H54 (cell line): ENCODE measurements at regions not wholly inside any gene's neighbourhood (a gene's known extent, or its start where the extent isn't known, plus 50 kb on each side); places are given as distances from the start of the nearest gene placed in this dataset.

Experiments
- DNase-seq: peaks from one replicate; pipeline ENCODE4 v3.0.0; 2011; ENCODE audit warnings: low spot score, mixed read lengths; ENCODE audit not compliant: insufficient read length
- FAIRE-seq: peaks from 3 replicates; lab custom pipeline; 2011; peaks lifted over from hg19 to GRCh38; lab: Jason Lieb, UNC
- POLR2A ChIP-seq: IDR thresholded peaks from 2 replicates; pipeline ENCODE4 v1.6.1; 2011; ENCODE audit warnings: low read depth, mild to moderate bottlenecking, low read length

DNA sequence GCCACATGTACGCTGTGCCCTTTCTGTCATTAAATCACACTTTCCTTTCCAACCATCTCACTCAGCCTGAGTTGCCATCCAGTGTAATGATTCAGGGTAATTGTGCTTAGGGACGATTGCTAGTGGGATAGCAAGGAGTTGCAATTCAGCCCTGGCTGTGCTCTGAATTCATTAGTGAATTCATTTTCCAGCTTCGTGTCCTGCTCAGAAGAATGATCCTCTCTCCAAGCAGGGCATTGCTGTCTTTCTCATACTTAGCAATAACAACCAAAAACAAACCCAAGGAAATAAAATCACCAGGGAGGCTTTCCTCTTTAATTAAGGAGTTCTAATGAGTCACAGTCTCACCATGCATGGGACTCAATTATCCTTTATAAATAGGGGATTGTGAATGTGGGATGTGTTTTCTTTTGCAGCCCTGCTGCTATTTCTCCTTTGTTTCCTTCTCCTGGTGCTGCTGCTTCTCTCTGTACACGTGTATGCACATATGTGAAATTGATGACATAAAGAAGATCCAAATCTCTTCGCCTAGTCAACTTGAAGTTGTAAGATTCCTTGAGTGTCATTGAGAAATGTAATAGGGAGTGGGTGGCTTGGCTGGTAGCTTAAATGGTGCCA lies 167.0 kb downstream of the TSEN15 start:
- FAIRE-seq (no peak), DNase-seq (no peak)
- no peak for TF ChIP-seq POLR2A

DNA sequence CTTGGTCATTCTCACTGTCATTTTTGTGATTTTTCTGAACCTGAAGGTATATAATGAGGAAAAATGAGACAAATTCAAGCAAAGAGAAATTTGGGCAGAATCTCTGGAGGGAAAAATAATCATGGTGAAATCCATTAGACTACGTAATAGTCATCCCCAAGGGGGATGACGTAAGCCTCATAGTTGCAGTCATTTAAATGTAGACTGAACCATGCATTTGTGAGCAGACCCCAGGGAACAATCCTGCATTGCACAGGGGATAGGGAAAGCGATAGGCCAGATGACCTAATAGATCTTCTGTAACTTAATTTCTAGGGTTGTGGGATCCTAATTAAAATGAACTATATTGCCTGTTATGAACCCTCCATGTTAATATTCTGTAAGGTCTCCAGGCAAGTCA lies 167.4 kb upstream of the C1orf21 start:
- DNase-seq (no peak), FAIRE-seq (no peak)
- no peak for TF ChIP-seq POLR2A

DNA sequence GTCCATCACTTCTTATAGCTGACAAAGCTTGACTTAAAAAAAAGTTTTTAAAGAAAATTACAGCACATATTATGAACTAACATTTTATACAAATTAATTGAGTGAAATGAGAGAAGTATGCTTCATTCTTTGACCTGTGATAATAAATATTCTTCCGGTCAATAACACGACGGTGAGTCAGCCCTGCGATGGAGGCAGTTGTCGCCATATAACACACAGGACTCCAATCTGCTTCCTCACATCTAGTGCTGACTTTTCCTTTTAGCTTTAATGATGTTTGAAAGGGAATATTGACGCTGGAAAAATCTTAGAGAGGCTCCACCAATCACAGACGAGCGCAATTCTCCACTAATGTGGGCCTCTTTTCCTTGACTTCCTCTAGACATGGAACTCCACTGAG lies 166.9 kb upstream of the C1orf21 start:
- no peak for FAIRE-seq

DNA sequence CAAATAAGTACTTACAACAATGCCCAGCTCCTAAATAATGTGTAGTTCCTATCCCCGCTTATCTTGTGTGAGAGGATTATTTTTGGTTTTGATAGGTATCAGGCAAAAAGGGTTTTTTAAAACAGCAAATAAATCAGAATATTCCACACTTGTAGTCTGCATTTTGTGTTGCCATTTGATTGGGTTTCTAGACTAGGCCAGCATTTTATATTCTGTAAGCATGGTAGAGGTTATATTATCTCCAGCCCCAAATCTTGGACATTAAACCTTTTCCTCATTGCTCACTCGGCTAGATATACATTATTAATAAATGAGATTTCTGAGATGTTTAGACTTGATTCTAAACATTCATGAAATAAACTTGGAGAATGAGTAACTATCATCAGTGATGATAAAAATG lies 165.7 kb upstream of the C1orf21 start:
- FAIRE-seq, result no peak
- no peak for TF ChIP-seq POLR2A

More for the DNA sequence above, 166.9 kb upstream of the C1orf21 start:
- DNase-seq, result no peak
- no peak for TF ChIP-seq POLR2A

DNA sequence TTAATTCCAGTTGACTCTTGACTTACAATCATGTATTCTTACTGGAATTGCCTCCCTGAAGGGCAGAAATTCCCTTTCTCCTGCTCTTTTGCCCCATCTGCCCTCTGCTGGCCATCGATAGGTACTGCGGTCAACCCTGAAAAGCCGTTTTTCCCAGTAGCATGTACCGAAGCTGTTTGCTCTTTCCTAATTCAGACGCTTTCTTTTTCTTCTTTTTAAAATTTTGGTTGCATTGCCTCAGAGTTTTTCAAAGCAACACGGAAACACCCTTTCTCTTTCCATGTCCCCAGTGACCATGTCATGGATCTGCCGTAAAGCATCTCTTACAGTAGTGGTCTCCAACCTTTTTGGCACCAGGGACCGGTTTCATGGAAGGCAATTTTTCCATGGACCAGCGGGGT lies 164.2 kb upstream of the C1orf21 start:
- no peak for TF ChIP-seq POLR2A
- peak; percentile 39 for DNase-seq
- no peak for FAIRE-seq

More for the DNA sequence above, 165.7 kb upstream of the C1orf21 start:
- no peak for DNase-seq

DNA sequence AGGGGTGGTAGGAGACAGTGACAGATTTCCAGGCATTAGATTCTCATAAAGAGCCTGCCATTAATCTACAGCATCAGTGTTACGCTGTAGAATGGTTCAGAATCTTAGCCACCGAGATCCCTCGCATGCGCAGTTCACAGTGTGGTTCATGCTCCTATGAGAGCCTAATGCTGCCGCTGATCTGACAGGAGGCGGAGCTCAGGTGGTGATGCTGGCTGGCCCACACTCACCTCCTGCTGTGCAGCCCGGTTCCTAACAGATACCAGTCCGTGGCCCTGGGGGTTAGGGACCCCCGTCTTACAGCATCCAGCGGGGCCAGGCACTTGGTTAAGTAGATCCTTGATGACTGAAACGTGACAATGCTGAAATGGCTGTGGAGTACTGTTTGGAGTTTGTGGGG lies 163.6 kb upstream of the C1orf21 start:
- DNase-seq (peak; percentile 14), FAIRE-seq (no peak)
- no peak for TF ChIP-seq POLR2A

- no peak for FAIRE-seq
- no peak for DNase-seq
- TF ChIP-seq POLR2A, result no peak
Observed at GRCh38 chr1:184225283-184226099, 161.3 kb upstream of the C1orf21 start.

- no peak for FAIRE-seq
- DNase-seq, result no peak
- no peak for TF ChIP-seq POLR2A
Observed at GRCh38 chr1:184226100-184226487, 160.7 kb upstream of the C1orf21 start.

- FAIRE-seq (no peak), DNase-seq (no peak)
- TF ChIP-seq POLR2A, result no peak
Observed at GRCh38 chr1:184228558-184228957, 158.3 kb upstream of the C1orf21 start.

DNA sequence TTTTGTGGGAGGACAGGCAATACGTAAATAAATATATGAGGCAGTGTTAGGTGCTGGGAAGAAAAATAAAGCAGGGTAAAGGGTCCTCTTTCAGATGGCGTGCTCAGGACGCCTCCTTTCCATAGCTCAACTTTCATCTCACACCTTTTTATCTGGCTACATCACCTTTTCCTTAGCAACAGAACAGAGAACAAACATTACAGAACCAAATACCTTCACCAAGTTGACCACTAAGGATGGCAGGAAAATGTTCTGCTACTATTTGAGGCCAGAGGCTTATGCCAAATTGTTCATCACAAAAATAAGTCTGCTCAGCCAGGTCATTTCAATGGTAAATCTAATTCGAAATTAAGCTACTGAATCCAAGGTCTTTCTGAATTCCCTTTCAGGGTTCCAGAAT lies 149.2 kb upstream of the C1orf21 start:
- FAIRE-seq (no peak), DNase-seq (no peak)
- TF ChIP-seq POLR2A, result no peak

DNA sequence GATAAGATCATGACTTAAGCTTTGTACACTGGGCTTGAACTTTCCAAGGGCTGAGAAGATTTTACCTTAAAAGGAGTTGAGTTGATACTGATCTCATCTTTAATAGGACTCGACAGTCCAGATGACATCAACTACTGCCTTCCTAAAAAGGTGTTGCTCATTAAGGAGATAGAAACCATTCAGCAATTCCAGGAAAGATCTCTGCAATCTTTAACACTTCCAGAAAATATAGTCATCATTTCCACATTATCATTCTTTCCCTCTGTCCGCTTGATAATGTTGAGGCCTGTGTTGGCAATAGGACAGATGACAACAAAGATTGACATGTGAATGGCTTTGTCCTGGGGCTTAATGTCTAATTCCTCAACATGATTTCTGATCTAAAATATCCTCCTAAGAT lies 145.4 kb upstream of the C1orf21 start:
- no peak for TF ChIP-seq POLR2A
- FAIRE-seq (no peak), DNase-seq (no peak)

DNA sequence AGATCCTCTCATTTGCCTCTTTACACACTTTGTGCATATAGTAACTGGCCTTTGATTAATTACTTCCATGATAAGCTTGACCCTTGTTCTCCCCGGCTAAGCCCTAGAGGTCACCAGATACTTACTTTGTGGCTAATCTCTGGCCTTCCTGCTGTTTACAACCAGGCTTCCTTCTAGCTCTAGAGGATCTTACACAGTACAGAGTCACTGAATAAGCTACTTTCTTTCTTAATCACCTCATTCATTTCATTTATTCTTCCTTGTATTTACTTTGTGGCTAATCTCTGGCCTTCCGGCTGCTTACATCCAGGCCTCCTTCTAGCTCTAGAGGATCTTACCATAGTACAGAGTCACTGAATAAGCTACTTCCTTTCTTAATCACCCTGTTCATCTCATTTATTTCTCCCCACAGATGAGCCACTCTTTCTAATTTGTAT lies 144.3 kb upstream of the C1orf21 start:
- FAIRE-seq (no peak), DNase-seq (no peak)
- no peak for TF ChIP-seq POLR2A

DNA sequence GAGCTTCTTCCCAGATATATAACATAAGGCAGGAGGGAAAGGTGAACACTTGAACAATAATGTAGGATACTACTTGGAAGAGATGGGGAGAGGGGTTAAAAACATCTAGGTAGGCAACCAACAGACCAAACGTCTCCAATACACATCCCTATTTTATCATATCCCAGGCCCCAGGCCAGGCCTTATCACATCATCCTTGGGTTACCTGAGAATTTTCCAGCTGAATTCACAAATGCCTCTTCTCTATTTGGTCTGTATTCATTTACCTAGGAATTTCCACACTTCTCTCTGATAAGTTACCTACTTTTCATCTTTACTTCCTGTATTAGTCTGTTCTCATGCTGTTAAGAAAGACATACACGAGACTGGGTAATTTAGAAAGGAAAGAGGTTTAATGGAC lies 141.9 kb upstream of the C1orf21 start:
- DNase-seq (no peak), FAIRE-seq (no peak)
- no peak for TF ChIP-seq POLR2A

DNA sequence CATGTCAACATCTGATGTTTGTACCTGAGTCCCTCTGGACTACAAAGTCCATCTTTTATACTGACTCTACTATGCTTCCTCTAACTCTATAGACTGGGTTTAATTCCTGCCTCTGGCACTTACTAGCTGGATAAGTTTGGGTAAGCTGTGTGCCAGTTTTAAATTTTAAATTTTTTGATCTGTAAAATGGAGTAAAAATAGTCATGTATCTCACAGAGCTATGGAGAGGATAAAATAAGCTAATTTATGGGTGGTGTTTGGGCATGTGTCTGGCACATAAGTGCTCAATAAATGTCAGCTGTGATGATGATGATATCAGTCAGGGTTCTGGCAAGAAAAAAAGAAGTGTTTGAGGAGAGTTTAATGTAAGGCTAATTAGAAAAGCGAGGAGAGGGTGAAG lies 139.2 kb upstream of the C1orf21 start:
- FAIRE-seq (no peak), DNase-seq (no peak)
- no peak for TF ChIP-seq POLR2A

DNA sequence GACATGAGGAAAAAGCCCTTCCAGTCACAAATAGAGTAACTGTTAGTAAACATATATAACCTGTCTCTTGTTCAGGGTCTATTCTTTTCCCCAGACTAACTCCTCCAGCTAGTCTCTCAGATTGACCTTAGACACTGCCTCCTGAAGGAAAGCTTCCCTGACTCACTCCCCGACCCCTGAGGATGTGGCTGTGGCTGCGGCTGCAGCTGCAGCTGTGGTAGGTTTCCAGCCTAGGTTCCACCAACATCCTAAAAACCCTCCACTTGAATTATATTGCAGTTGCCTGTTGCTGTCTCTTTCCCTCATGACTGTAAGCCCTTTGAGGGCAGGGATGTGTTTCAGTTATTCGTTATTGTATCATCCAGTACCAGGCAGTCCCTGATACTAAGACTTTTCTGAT lies 132.9 kb upstream of the C1orf21 start:
- no peak for TF ChIP-seq POLR2A
- FAIRE-seq (no peak), DNase-seq (no peak)

GRCh38 chr1:184254849-184255248 lies 132.0 kb upstream of the C1orf21 start:
- FAIRE-seq, result no peak
- no peak for DNase-seq
- no peak for TF ChIP-seq POLR2A
